ENCODE measurements at regions not wholly inside any gene's neighbourhood (a gene's known extent, or its start where the extent isn't known, plus 50 kb on each side); places are given as distances from the start of the nearest gene placed in this dataset.

- H3K4me3 ChIP-seq, result no peak overlapping the region
- H3K4me1 ChIP-seq, result peaks cover 0 to 4% (median 0%) of the 10 kb centered on the region in 4 donors
- DNase-seq, result no peak
- H3K9me3 ChIP-seq, result no peaks in the 10 kb centered on the region
- H3K27me3 ChIP-seq, result no peaks in the 10 kb centered on the region
- no peak overlapping the region for H3K27ac ChIP-seq
- TF ChIP-seq POLR2A (IDR thresholded peaks at IDR 0.05), result no peak
- TF ChIP-seq, protein P1, sequence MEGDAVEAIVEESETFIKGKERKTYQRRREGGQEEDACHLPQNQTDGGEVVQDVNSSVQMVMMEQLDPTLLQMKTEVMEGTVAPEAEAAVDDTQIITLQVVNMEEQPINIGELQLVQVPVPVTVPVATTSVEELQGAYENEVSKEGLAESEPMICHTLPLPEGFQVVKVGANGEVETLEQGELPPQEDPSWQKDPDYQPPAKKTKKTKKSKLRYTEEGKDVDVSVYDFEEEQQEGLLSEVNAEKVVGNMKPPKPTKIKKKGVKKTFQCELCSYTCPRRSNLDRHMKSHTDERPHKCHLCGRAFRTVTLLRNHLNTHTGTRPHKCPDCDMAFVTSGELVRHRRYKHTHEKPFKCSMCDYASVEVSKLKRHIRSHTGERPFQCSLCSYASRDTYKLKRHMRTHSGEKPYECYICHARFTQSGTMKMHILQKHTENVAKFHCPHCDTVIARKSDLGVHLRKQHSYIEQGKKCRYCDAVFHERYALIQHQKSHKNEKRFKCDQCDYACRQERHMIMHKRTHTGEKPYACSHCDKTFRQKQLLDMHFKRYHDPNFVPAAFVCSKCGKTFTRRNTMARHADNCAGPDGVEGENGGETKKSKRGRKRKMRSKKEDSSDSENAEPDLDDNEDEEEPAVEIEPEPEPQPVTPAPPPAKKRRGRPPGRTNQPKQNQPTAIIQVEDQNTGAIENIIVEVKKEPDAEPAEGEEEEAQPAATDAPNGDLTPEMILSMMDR (IDR thresholded peaks at IDR 0.05), result no peak
- no peaks in the 10 kb centered on the region for H3K36me3 ChIP-seq
Observed at GRCh38 chr7:25900245-25900644, 251.8 kb upstream of the NFE2L3 start.

GRCh38 chr7:25900877-25901276, 251.1 kb upstream of the NFE2L3 start:
- Histone ChIP-seq H3K27me3 (no peaks in the 10 kb centered on the region), H3K4me1 (no peaks in the 10 kb centered on the region), H3K27ac (no peak overlapping the region), H3K9me3 (no peaks in the 10 kb centered on the region), H3K4me3 (no peak overlapping the region), H3K36me3 (no peaks in the 10 kb centered on the region)
- no peak for DNase-seq
- TF ChIP-seq POLR2A (IDR thresholded peaks at IDR 0.05), result no peak
- TF ChIP-seq, protein P1 (IDR thresholded peaks at IDR 0.05), result no peak

- TF ChIP-seq, protein P1 (IDR thresholded peaks at IDR 0.05), result no peak
- TF ChIP-seq POLR2A (IDR thresholded peaks at IDR 0.05), result no peak
- H3K4me1 ChIP-seq, result no peaks in the 10 kb centered on the region
- H3K9me3 ChIP-seq, result no peaks in the 10 kb centered on the region
- no peak overlapping the region for H3K4me3 ChIP-seq
- no peak overlapping the region for H3K27ac ChIP-seq
- DNase-seq, result no peak
- no peaks in the 10 kb centered on the region for H3K27me3 ChIP-seq
- H3K36me3 ChIP-seq, result no peaks in the 10 kb centered on the region
Observed at GRCh38 chr7:25901658-25902057, 250.3 kb upstream of the NFE2L3 start.

GRCh38 chr7:25906003-25906402, 246.0 kb upstream of the NFE2L3 start:
- H3K4me1 ChIP-seq, result no peaks in the 10 kb centered on the region
- TF ChIP-seq POLR2A (IDR thresholded peaks at IDR 0.05), result no peak
- TF ChIP-seq, protein P1 (IDR thresholded peaks at IDR 0.05), result no peak
- no peak for DNase-seq

GRCh38 chr7:25906760-25907159, 245.2 kb upstream of the NFE2L3 start:
- Histone ChIP-seq H3K4me1 (no peaks in the 10 kb centered on the region), H3K9me3 (no peaks in the 10 kb centered on the region), H3K36me3 (no peaks in the 10 kb centered on the region), H3K27ac (no peak overlapping the region), H3K27me3 (no peaks in the 10 kb centered on the region), H3K4me3 (no peak overlapping the region)
- no peak for TF ChIP-seq POLR2A (IDR thresholded peaks at IDR 0.05)
- TF ChIP-seq, protein P1 (IDR thresholded peaks at IDR 0.05), result no peak
- DNase-seq, result no peak

More at GRCh38 chr7:25906003-25906402, 246.0 kb upstream of the NFE2L3 start:
- Histone ChIP-seq H3K9me3 (no peaks in the 10 kb centered on the region), H3K4me3 (no peak overlapping the region), H3K36me3 (no peaks in the 10 kb centered on the region), H3K27me3 (no peaks in the 10 kb centered on the region), H3K27ac (no peak overlapping the region)

DNA sequence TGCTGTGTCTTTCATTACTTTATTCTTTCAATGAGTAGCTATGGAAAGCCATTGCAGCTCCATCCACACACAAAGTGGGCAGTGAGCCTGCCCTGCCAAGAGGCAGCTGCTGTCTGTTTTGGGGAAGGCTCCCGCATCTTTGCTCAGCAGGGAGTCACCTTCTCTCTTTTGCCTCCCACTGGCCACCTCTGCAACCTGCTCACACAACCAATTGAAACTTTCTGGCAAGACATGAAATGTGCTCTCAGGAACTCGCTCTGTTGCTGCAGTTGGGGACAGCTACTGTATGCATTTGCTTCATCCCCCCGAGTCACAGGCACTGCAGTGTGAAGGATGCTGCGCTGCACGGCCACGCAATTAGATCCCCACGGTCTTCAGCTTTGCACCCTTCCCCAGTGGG, 244.8 kb upstream of the NFE2L3 start:
- Histone ChIP-seq H3K27ac (no peak overlapping the region), H3K4me1 (no peaks in the 10 kb centered on the region), H3K27me3 (no peaks in the 10 kb centered on the region), H3K4me3 (no peak overlapping the region), H3K9me3 (no peaks in the 10 kb centered on the region), H3K36me3 (no peaks in the 10 kb centered on the region)
- no peak for TF ChIP-seq POLR2A (IDR thresholded peaks at IDR 0.05)
- TF ChIP-seq, protein P1 (IDR thresholded peaks at IDR 0.05), result no peak
- no peak for DNase-seq

All from Peyer's patch (tissue), 4 donors.